ENCODE measurements at regions not wholly inside any gene's neighbourhood (a gene's known extent, or its start where the extent isn't known, plus 50 kb on each side); places are given as distances from the start of the nearest gene placed in this dataset.

GRCh38 chr11:30775233-30775522 lies 189.0 kb upstream of the MPPED2 start:
- Histone ChIP-seq H3K4me1 (no peaks in the 10 kb centered on the region), H3K27me3 (no peaks in the 10 kb centered on the region), H3K27ac (no peak overlapping the region), H3K9me3 (no peaks in the 10 kb centered on the region), H3K36me3 (no peaks in the 10 kb centered on the region), H3K4me3 (no peak overlapping the region)
- DNase-seq (no peak), ATAC-seq (ENCODE audit: low FRiP score in 2 of 2) (no peak)
- WGBS, 2 donors = 71 to 77% methylated on average over 1 of the region's 1 CpG
- no peak for TF ChIP-seq EP300 (IDR thresholded peaks at IDR 0.05)
- no peak for TF ChIP-seq POLR2A (IDR thresholded peaks at IDR 0.05)
- TF ChIP-seq POLR2AphosphoS5 (IDR thresholded peaks at IDR 0.05) = no peak
- TF ChIP-seq, protein P1, sequence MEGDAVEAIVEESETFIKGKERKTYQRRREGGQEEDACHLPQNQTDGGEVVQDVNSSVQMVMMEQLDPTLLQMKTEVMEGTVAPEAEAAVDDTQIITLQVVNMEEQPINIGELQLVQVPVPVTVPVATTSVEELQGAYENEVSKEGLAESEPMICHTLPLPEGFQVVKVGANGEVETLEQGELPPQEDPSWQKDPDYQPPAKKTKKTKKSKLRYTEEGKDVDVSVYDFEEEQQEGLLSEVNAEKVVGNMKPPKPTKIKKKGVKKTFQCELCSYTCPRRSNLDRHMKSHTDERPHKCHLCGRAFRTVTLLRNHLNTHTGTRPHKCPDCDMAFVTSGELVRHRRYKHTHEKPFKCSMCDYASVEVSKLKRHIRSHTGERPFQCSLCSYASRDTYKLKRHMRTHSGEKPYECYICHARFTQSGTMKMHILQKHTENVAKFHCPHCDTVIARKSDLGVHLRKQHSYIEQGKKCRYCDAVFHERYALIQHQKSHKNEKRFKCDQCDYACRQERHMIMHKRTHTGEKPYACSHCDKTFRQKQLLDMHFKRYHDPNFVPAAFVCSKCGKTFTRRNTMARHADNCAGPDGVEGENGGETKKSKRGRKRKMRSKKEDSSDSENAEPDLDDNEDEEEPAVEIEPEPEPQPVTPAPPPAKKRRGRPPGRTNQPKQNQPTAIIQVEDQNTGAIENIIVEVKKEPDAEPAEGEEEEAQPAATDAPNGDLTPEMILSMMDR (IDR thresholded peaks at IDR 0.05) = no peak

DNA sequence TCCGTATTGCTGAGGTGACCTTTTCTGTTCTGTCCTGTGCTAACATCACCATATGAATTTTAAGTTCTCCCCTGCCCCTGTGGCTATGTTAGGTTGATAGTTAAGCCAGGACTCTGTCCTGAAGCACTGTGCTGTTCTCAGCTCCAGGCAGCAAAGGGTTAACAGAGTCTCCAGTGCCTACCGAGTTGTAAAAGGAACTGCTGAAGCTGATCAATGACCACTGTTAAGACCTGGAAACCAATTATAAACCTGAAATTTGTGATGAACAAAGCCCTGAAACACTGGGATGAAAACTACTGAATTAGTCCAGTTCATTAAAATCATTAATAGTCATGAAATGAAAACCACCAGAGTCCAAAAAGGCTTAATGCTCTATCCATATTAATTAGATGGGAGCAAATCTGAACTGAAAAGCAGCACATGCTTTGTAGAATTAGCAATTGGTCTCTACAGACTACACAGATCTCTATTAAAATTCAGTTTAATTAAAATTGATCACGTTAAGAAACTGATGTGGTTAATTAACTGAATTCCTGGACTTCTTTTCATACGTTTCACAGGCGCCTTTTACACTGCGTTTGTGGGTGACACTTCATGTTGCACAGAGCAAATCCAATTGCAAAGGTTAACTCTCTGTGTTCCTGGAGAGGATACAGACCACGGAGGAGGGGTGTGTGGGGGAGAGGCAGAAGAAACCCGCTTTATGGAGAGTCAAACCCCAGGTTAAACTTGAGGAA lies 188.5 kb upstream of the MPPED2 start:
- WGBS, 2 donors = 37 to 39% methylated on average over 8 of the region's 8 CpGs
- no peaks in the 10 kb centered on the region for H3K36me3 ChIP-seq
- H3K27ac ChIP-seq = no peak overlapping the region
- TF ChIP-seq POLR2A (IDR thresholded peaks at IDR 0.05) (no peak), POLR2AphosphoS5 (IDR thresholded peaks at IDR 0.05) (no peak), EP300 (IDR thresholded peaks at IDR 0.05) (no peak)
- TF ChIP-seq, protein P1 (IDR thresholded peaks at IDR 0.05) = no peak
- ATAC-seq (ENCODE audit: low FRiP score in 2 of 2) = no peak
- no peaks in the 10 kb centered on the region for H3K9me3 ChIP-seq
- no peak for DNase-seq
- H3K27me3 ChIP-seq = no peaks in the 10 kb centered on the region
- H3K4me1 ChIP-seq = no peaks in the 10 kb centered on the region
- no peak overlapping the region for H3K4me3 ChIP-seq

DNA sequence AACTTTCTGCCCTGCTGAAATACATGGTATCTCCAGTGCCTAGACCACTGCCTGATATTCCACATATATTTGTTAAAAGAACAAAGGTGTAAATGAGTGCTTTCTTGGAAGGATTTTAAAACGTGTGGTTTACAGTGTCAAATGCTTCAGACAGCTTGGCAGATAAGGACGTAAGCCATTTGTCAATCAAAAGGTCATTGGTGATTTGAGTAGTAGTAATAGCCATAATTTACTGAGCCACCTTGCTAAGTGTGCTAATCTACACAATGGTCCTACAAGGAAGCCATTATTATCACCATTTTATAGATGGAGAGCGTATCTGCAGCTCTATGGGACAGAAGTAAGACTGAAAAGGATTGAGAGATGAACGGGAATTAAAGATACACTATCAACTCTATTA lies 186.8 kb upstream of the MPPED2 start:
- no peaks in the 10 kb centered on the region for H3K9me3 ChIP-seq
- TF ChIP-seq POLR2A (IDR thresholded peaks at IDR 0.05) = no peak
- TF ChIP-seq, protein P1 (IDR thresholded peaks at IDR 0.05) = no peak
- TF ChIP-seq POLR2AphosphoS5 (IDR thresholded peaks at IDR 0.05) = no peak
- no peak for TF ChIP-seq EP300 (IDR thresholded peaks at IDR 0.05)
- H3K36me3 ChIP-seq = no peaks in the 10 kb centered on the region
- WGBS, 2 donors = 67 to 75% methylated on average over 4 of the region's 4 CpGs
- DNase-seq (no peak), ATAC-seq (ENCODE audit: low FRiP score in 2 of 2) (no peak)
- H3K27ac ChIP-seq = no peak overlapping the region
- no peaks in the 10 kb centered on the region for H3K27me3 ChIP-seq
- no peak overlapping the region for H3K4me3 ChIP-seq
- no peaks in the 10 kb centered on the region for H3K4me1 ChIP-seq

DNA sequence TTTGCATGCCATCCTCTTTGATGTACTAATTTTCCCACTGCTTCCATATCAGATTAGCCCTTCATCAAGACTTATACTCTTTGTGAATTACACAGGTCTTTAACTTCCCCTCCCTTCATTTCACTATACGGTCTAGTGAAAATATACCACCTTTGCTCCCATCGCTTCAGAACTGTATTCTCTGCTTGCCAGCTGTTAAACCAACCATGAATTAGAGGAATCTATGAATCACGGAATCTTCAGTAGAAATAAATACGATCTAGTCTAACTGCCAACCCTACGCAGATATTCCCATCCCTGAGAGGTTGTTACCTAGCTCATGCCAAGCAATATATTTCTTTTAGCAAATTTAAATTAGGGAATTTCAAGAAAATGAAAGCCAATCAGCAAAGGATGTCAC lies 177.8 kb upstream of the MPPED2 start:
- no peaks in the 10 kb centered on the region for H3K36me3 ChIP-seq
- ATAC-seq (ENCODE audit: low FRiP score in 2 of 2) (no peak), DNase-seq (no peak)
- peaks cover 0 to 8% (median 3%) of the 10 kb centered on the region in 4 donors for H3K9me3 ChIP-seq
- H3K27me3 ChIP-seq = no peaks in the 10 kb centered on the region
- H3K4me1 ChIP-seq = no peaks in the 10 kb centered on the region
- no peak overlapping the region for H3K27ac ChIP-seq
- TF ChIP-seq POLR2A (IDR thresholded peaks at IDR 0.05) (no peak), EP300 (IDR thresholded peaks at IDR 0.05) (no peak), POLR2AphosphoS5 (IDR thresholded peaks at IDR 0.05) (no peak)
- TF ChIP-seq, protein P1 (IDR thresholded peaks at IDR 0.05) = no peak
- no peak overlapping the region for H3K4me3 ChIP-seq
- WGBS, 2 donors = 97% methylated on average over 5 of the region's 5 CpGs

GRCh38 chr11:30762188-30762587 lies 176.0 kb upstream of the MPPED2 start:
- DNase-seq (no peak), ATAC-seq (ENCODE audit: low FRiP score in 2 of 2) (no peak)
- Histone ChIP-seq H3K9me3 (peaks cover 0 to 8% (median 3%) of the 10 kb centered on the region in 4 donors), H3K27ac (no peak overlapping the region), H3K4me1 (no peaks in the 10 kb centered on the region), H3K4me3 (no peak overlapping the region), H3K27me3 (no peaks in the 10 kb centered on the region), H3K36me3 (no peaks in the 10 kb centered on the region)
- WGBS, 2 donors = 90 to 96% methylated on average over 2 of the region's 2 CpGs
- TF ChIP-seq POLR2AphosphoS5 (IDR thresholded peaks at IDR 0.05) = no peak
- no peak for TF ChIP-seq EP300 (IDR thresholded peaks at IDR 0.05)
- TF ChIP-seq, protein P1 (IDR thresholded peaks at IDR 0.05) = no peak
- no peak for TF ChIP-seq POLR2A (IDR thresholded peaks at IDR 0.05)
